ENCODE measurements at regions not wholly inside any gene's neighbourhood (a gene's known extent, or its start where the extent isn't known, plus 50 kb on each side); places are given as distances from the start of the nearest gene placed in this dataset.

DNA sequence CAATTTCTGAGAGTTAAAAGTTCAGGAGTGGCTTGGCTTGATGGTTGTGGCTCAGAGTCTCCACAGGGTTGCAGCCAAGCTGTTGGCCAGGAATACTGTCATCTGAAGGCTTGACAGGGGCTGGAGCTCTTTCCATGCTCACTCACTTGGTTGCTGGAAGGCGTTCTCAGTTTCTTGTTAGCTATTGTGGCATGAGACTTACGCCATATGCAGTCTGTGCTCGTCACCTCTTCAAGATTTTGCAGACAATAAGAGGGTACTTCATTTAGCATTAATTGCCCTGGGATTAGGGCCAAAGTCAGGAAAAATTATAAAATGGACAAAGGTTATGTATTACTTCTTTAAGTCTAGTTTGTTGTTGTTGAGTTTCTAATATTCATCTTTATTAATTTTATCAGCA, 380.6 kb upstream of the MAP3K7 start:
- no peaks in the 10 kb centered on the region for H3K36me3 ChIP-seq (ENCODE audit: control insufficient read depth in 2 of 4, insufficient read depth in 4 of 4, low read length in 3 of 4)
- H3K4me3 ChIP-seq (ENCODE audit: extremely low read depth in 1 of 4, insufficient read depth in 2 of 4, low read depth in 3 of 4, low read length in 4 of 4), result no peak overlapping the region
- no peak overlapping the region for H3K9ac ChIP-seq (replicated peaks in 1 of 4; ENCODE audit: extremely low read depth in 1 of 4, low read depth in 3 of 4, low read length in 3 of 4)
- H3K27ac ChIP-seq (ENCODE audit: low read depth, low read length), result no peak overlapping the region
- H4K8ac ChIP-seq (ENCODE audit: extremely low read depth, insufficient read depth, low read length), result no peak overlapping the region
- no peak overlapping the region for H2AK5ac ChIP-seq (ENCODE audit: low read depth, low read length)
- DNase-seq (ENCODE audit: low read depth in 1 of 2, low spot score in 2 of 2) (no peak), FAIRE-seq (no peak)
- H4K20me1 ChIP-seq (replicated peaks in 1 of 2; ENCODE audit: control insufficient read depth in 1 of 2, insufficient read depth in 2 of 2, low read length in 2 of 2), result no peaks in the 10 kb centered on the region
- H2BK5ac ChIP-seq (ENCODE audit: low read depth, low read length), result no peak overlapping the region
- H4K91ac ChIP-seq (replicated peaks; ENCODE audit: insufficient read length, low read length), result no peak overlapping the region
- CTCF ChIA-PET (ENCODE audit: partially characterized antibody), result interaction anchor here (0.6 kb wide), 1 partner anchor 205 kb away, joined by 4 read pairs; no protein-coding TSS in a partner anchor
- no peak overlapping the region for H2BK15ac ChIP-seq (ENCODE audit: low read length)
- no peaks in the 10 kb centered on the region for H3K79me1 ChIP-seq (ENCODE audit: low read depth, low read length)
- no peak overlapping the region for H3K56ac ChIP-seq (replicated peaks; ENCODE audit: insufficient read length, low read depth, low read length)
- no peak overlapping the region for H2BK120ac ChIP-seq (replicated peaks; ENCODE audit: low read depth, low read length)
- H3K14ac ChIP-seq (ENCODE audit: insufficient read length), result no peak overlapping the region
- H2BK20ac ChIP-seq (ENCODE audit: low read length), result no peak overlapping the region
- no peak overlapping the region for H3K23ac ChIP-seq (ENCODE audit: insufficient read length)
- 99% methylated on average over 3 of the region's 3 CpGs; no CpG with 5 or more reads in 1 of the 2 experiments for WGBS, 2 experiments (ENCODE audit: extremely low coverage in 1 of 2, insufficient coverage in 1 of 2, insufficient read length in 1 of 2, insufficient replicate concordance in 2 of 2, low coverage in 1 of 2, low lambda C conversion rate in 2 of 2, missing lambda C conversion rate in 1 of 2)
- POLR2A ChIA-PET (ENCODE audit: partially characterized antibody), result no interaction called here
- no peak overlapping the region for H4K5ac ChIP-seq (ENCODE audit: insufficient read length, low read depth, low read length)
- no peak overlapping the region for H3K4ac ChIP-seq (replicated peaks; ENCODE audit: insufficient read length, low read depth, low read length)
- no peaks in the 10 kb centered on the region for H3K9me3 ChIP-seq (ENCODE audit: insufficient read depth in 2 of 2, low read depth in 1 of 2, low read length in 1 of 2)
- no peak overlapping the region for H2BK12ac ChIP-seq (ENCODE audit: low read depth, low read length)
- no peak overlapping the region for H3K4me2 ChIP-seq (ENCODE audit: insufficient read depth in 1 of 2, low read depth in 2 of 2, low read length in 2 of 2)
- no peaks in the 10 kb centered on the region for H3K79me2 ChIP-seq (ENCODE audit: control insufficient read depth in 1 of 2, insufficient read depth in 2 of 2, low read length in 2 of 2)
- H3K4me1 ChIP-seq (replicated peaks in 1 of 4; ENCODE audit: control insufficient read depth in 3 of 4, insufficient read depth in 4 of 4, low read length in 3 of 4), result no peaks in the 10 kb centered on the region
- H2AFZ ChIP-seq (ENCODE audit: low read length), result no peak overlapping the region
- H3K18ac ChIP-seq (ENCODE audit: extremely low read depth, low read length), result no peak overlapping the region
- peaks cover 0 to 1% (median 0%) of the 10 kb centered on the region in 4 experiments; a peak in 1 of 7 replicates for H3K27me3 ChIP-seq (replicated peaks in 1 of 4; ENCODE audit: control insufficient read depth in 3 of 4, extremely low read depth in 1 of 4, insufficient read depth in 3 of 4, low read length in 3 of 4)
- H3K23me2 ChIP-seq (ENCODE audit: low read depth, low read length), result no peaks in the 10 kb centered on the region
- TF ChIP-seq CTBP2 (IDR thresholded peaks at IDR 0.05; ENCODE audit: borderline replicate concordance, insufficient read depth, insufficient read length, low read length) (no peak), RXRA (IDR thresholded peaks at IDR 0.05; ENCODE audit: insufficient read depth, low read depth, low read length) (no peak), SIX5 (IDR thresholded peaks at IDR 0.05; ENCODE audit: low read depth, low read length) (no peak), RBBP5 (IDR thresholded peaks at IDR 0.05; ENCODE audit: borderline replicate concordance, low read depth, low read length) (no peak), KDM5A (IDR thresholded peaks at IDR 0.05; ENCODE audit: low read length) (no peak), ASH2L (IDR thresholded peaks at IDR 0.05; ENCODE audit: low read length) (no peak), CHD1 (IDR thresholded peaks at IDR 0.05; ENCODE audit: low read depth, low read length) (no peak), E2F6 (IDR thresholded peaks at IDR 0.05) (no peak), EZH2 (IDR thresholded peaks at IDR 0.05; ENCODE audit: low read depth, low read length, severe bottlenecking) (no peak), CBX5 (IDR thresholded peaks at IDR 0.05; ENCODE audit: low read depth, low read length) (no peak), NANOG (IDR thresholded peaks at IDR 0.05; ENCODE audit: insufficient read depth, low read depth, low read length, poor library complexity, severe bottlenecking) (no peak), CHD2 (IDR thresholded peaks at IDR 0.05; ENCODE audit: low read length) (no peak), SP2 (IDR thresholded peaks at IDR 0.05; ENCODE audit: low read length) (no peak), RAD21 (IDR thresholded peaks at IDR 0.05 in 1 of 2, conservative IDR thresholded peaks at IDR 0.05 in 1 of 2; ENCODE audit: low read depth in 2 of 2, low read length in 2 of 2) (no peak), TAF1 (IDR thresholded peaks at IDR 0.05; ENCODE audit: low read depth, low read length) (no peak)

All from H1 (cell line).